BLaER1 treated with 17β-estradiol and CSF1 and Interleukin-3, amounts not matched to agents 10 nM and 100 nM (cell line): ENCODE measurements at regions not wholly inside any gene's neighbourhood (a gene's known extent, or its start where the extent isn't known, plus 50 kb on each side); places are given as distances from the start of the nearest gene placed in this dataset.

Experiments used
- H3K27ac ChIP-seq, 11 experiments: shearing (Covaris generic); formaldehyde crosslinking; 2 replicates each; pipeline ENCODE4 v1.8.1; 2022
- H3K27me3 ChIP-seq, 11 experiments: shearing (Covaris generic); formaldehyde crosslinking; 2 replicates each; pipeline ENCODE4 v1.8.1; 2022
- H3K36me3 ChIP-seq, 11 experiments: shearing (Covaris generic); formaldehyde crosslinking; 2 replicates each; pipeline ENCODE4 v1.8.1; 2022
- H3K4me1 ChIP-seq, 10 experiments: shearing (Covaris generic); formaldehyde crosslinking; 2 replicates each; pipeline ENCODE4 v1.8.1; 2022
- H3K4me2 ChIP-seq, 11 experiments: shearing (Covaris generic); formaldehyde crosslinking; 2 replicates each; pipeline ENCODE4 v1.8.1; 2022
- H3K4me3 ChIP-seq, 10 experiments: shearing (Covaris generic); formaldehyde crosslinking; 2 replicates each; pipeline ENCODE4 v1.8.1; 2022
- H3K9ac ChIP-seq, 11 experiments: shearing (Covaris generic); formaldehyde crosslinking; 2 replicates each; pipeline ENCODE4 v1.8.1; 2022
- H3K9me3 ChIP-seq, 11 experiments: shearing (Covaris generic); formaldehyde crosslinking; replicated peaks in 1 of 11; 2 replicates each; pipeline ENCODE4 v1.8.1; 2022
- H4K20me1 ChIP-seq, 11 experiments: shearing (Covaris generic); formaldehyde crosslinking; 2 replicates each; pipeline ENCODE4 v1.8.1; 2022
- Cebpa-rat ChIP-seq, 11 experiments: shearing (Covaris generic); IDR thresholded peaks; 2 replicates each; pipeline ENCODE4 v1.8.1; 2022

DNA sequence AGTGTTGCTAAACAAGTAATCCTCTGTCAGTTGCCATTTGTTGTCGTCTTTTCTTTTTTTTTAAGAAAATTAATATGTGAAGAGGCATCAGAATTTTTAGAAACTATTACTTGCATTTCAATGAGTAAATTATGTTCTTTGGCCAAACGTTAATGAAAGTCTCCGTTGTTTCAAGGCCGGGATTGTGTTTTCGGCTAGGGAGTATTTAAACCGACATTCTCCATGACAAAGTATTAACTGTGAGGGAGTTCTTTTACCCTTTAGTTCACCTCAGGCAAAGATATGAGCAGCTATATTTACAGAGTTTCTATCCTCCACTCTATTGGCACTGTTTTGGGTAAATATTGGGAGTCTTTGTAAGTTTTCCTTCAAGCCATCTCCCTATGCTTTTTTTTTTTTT lies 668.9 kb downstream of the METTL15 start:
- Histone ChIP-seq H3K27me3 (no peaks in the 10 kb centered on the region), H3K27ac (no peak overlapping the region), H3K36me3 (no peaks in the 10 kb centered on the region), H3K4me3 (no peak overlapping the region), H4K20me1 (no peaks in the 10 kb centered on the region), H3K4me2 (no peak overlapping the region), H3K9me3 (peaks cover 0 to 19% (median 8%) of the 10 kb centered on the region in 11 experiments; a peak in 14 of 22 replicates), H3K9ac (no peak overlapping the region), H3K4me1 (no peaks in the 10 kb centered on the region)
- TF ChIP-seq Cebpa-rat (IDR thresholded peaks at IDR 0.05), result no peak

DNA sequence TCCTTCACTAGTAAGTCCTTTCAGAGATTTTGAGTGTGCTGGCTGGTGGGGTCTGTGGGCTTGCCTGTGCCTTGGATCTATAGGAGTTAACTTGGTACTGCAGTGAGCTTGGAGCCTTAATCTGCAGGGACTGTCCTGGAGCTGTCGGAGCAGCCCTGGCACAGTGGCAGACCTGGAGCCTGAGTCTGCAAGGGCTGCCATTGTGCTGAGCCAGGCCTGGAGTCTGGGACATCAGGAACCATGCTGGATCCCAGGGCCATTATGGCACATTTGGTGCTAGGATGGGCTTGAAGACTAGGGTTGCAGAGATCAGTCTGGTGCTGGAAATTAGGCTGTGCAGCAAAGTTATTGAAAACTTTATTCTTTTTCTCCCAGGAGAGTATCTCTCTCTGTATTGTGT lies 665.4 kb downstream of the METTL15 start:
- no peak overlapping the region for H3K9ac ChIP-seq

DNA sequence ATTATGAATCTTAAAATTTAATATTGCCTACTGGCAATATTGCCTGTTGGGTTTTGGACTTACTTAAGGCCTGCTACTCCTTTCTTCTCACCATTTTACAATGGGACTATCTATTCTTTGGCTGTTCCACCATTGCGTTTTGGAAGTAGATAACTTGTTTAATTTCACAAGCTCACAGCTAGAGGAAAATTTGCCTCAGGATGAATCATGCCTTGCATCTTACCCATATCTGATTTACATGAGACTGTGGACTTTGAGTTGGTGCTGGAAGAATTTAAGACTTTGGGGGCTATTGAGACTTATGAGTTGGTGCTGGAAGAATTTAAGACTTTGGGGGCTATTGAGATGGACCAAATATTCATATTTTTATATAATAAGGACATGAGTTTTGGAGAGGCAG lies 662.6 kb downstream of the METTL15 start:
- Histone ChIP-seq H3K27ac (no peak overlapping the region), H3K9me3 (peaks cover 0 to 16% (median 4%) of the 10 kb centered on the region in 11 experiments; a peak in 8 of 22 replicates), H3K4me2 (no peak overlapping the region), H3K27me3 (no peaks in the 10 kb centered on the region), H3K36me3 (no peaks in the 10 kb centered on the region), H3K4me3 (no peak overlapping the region), H3K4me1 (no peaks in the 10 kb centered on the region), H3K9ac (no peak overlapping the region), H4K20me1 (no peaks in the 10 kb centered on the region)
- no peak for TF ChIP-seq Cebpa-rat (IDR thresholded peaks at IDR 0.05)

More for the DNA sequence above, 665.4 kb downstream of the METTL15 start:
- Histone ChIP-seq H3K9me3 (peaks cover 0 to 16% (median 4%) of the 10 kb centered on the region in 11 experiments; a peak in 8 of 22 replicates), H3K36me3 (no peaks in the 10 kb centered on the region), H3K4me1 (no peaks in the 10 kb centered on the region), H3K4me3 (no peak overlapping the region), H3K4me2 (no peak overlapping the region), H4K20me1 (no peaks in the 10 kb centered on the region), H3K27me3 (no peaks in the 10 kb centered on the region), H3K27ac (no peak overlapping the region)
- TF ChIP-seq Cebpa-rat (IDR thresholded peaks at IDR 0.05), result no peak

DNA sequence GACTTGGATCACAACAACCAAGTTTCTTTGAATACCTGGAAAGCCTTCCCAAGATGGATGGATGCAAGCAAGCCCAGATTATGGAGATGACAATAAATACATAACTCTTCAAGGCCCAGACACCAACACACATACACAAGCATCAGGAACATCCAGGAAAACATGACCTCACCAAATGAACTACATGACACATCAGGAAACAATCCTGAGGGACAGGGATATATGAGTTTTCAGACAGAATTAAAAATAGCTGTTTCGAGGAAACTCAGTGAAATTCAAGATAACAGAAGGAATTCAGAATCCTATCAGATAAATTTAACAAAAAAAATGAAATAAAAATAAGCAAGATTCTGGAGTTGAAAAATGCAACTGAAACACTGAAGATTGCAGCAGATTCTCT lies 659.4 kb downstream of the METTL15 start:
- no peaks in the 10 kb centered on the region for H4K20me1 ChIP-seq
- H3K36me3 ChIP-seq, result no peaks in the 10 kb centered on the region
- H3K4me3 ChIP-seq, result no peak overlapping the region
- no peak for TF ChIP-seq Cebpa-rat (IDR thresholded peaks at IDR 0.05)
- H3K27ac ChIP-seq, result no peak overlapping the region
- no peaks in the 10 kb centered on the region for H3K4me1 ChIP-seq
- no peak overlapping the region for H3K9ac ChIP-seq
- peaks cover 0 to 4% (median 0%) of the 10 kb centered on the region in 11 experiments; a peak in 3 of 22 replicates for H3K9me3 ChIP-seq
- no peak overlapping the region for H3K4me2 ChIP-seq
- H3K27me3 ChIP-seq, result no peaks in the 10 kb centered on the region

DNA sequence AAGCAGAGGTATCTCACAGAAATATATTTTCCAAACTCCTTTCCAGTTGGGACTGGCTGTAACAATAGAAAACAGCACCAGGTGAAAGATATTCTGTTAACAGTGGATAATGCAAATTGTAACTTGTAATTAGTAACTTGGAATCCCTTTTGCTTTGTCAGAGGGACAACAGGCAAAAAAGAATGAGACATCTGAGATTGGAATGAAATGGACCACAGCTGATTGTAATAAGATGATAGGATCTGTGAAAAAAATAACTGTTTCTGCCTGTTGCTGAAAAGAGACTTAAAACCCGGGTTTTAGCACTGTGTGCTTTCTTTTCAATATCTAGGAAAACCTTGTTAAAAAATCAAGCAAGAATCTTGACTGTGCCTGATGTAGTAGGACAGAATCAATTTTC lies 655.7 kb downstream of the METTL15 start:
- no peak overlapping the region for H3K4me3 ChIP-seq
- no peaks in the 10 kb centered on the region for H3K27me3 ChIP-seq
- no peak overlapping the region for H3K4me2 ChIP-seq
- H3K27ac ChIP-seq, result no peak overlapping the region
- H3K4me1 ChIP-seq, result no peaks in the 10 kb centered on the region
- H3K9me3 ChIP-seq, result no peaks in the 10 kb centered on the region
- no peaks in the 10 kb centered on the region for H4K20me1 ChIP-seq
- no peak for TF ChIP-seq Cebpa-rat (IDR thresholded peaks at IDR 0.05)
- H3K9ac ChIP-seq, result no peak overlapping the region
- H3K36me3 ChIP-seq, result no peaks in the 10 kb centered on the region

DNA sequence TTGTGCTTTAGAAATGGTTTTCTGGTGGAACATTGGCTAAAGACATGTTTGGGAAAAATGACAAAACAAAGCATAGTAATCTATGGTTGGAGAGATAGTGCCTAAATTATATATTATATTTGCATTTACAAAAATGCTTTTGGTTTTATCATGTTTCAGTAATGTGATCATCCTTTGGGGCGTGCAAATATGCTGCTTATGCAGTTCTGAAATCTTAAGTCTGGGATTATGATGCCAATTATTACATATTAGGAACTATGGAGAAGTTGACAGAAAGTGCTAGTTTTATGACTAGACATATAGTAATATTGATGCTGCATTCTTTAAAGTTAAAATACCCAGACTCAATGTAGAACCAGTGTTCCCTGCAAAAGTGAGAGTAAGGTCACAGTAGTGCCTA lies 655.0 kb downstream of the METTL15 start:
- H3K27ac ChIP-seq, result no peak overlapping the region

DNA sequence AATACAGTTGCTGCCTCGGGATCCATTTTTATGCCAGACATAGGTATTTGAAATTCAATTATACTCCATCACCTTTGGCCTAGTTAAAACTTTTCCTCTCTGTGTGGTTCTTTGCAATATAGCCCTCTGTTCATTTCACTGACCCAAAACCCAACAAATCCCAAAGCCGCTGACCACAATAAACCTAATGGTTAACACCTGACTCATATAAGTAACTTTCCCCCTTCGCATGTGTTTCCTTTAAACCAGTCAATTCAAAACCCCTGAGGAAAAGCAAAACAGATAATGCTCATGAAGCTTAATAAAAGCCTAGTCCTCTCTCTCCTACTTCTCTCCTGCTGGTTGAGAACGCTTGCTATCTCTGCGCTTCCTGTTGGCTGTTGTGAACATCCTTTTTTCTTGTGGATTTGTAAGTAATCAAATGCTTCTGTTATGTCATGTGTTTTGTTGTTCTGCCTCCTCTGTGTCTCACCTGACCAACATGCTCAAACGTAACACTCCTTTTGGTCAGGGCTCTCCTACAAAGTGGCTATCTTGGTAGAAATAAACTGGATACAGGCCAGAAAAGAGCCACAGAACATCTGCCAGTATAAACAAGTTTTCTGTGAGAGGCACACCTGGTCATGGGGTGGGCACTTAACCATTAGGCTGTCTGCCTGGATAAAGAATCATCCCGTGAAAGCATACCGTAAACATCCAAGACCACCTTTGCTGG lies 652.6 kb downstream of the METTL15 start:
- no peak overlapping the region for H3K27ac ChIP-seq
- no peak for TF ChIP-seq Cebpa-rat (IDR thresholded peaks at IDR 0.05)
- H3K36me3 ChIP-seq, result no peaks in the 10 kb centered on the region
- H4K20me1 ChIP-seq, result no peaks in the 10 kb centered on the region
- H3K4me2 ChIP-seq, result no peak overlapping the region
- H3K9me3 ChIP-seq, result no peaks in the 10 kb centered on the region
- H3K9ac ChIP-seq, result no peak overlapping the region
- no peaks in the 10 kb centered on the region for H3K27me3 ChIP-seq
- no peak overlapping the region for H3K4me3 ChIP-seq
- no peaks in the 10 kb centered on the region for H3K4me1 ChIP-seq

More for the DNA sequence above, 655.0 kb downstream of the METTL15 start:
- Histone ChIP-seq H3K36me3 (no peaks in the 10 kb centered on the region), H3K4me2 (no peak overlapping the region), H4K20me1 (no peaks in the 10 kb centered on the region), H3K4me1 (no peaks in the 10 kb centered on the region), H3K27me3 (no peaks in the 10 kb centered on the region), H3K9ac (no peak overlapping the region), H3K4me3 (no peak overlapping the region), H3K9me3 (no peaks in the 10 kb centered on the region)
- TF ChIP-seq Cebpa-rat (IDR thresholded peaks at IDR 0.05), result no peak

DNA sequence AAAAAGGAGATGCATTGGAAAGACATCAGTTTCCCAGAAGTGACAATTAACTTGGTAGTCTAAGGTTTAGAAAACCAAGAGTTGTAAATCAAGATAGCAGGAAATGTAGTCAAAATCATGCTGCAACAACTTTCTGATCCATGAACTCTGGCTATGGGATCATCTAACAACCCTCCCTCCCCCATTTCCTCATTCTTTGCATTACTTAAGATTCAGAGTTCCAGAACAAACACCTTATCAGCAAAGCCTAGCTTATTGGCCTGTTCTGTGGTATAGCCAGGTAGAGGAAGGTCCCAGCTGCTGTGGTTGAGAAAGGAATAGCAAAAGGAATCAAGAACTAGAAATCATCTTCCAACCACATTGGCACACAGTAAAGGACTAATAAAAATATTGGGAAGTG lies 651.1 kb downstream of the METTL15 start:
- Histone ChIP-seq H4K20me1 (no peaks in the 10 kb centered on the region), H3K4me1 (no peaks in the 10 kb centered on the region), H3K4me3 (no peak overlapping the region), H3K9ac (no peak overlapping the region), H3K27me3 (no peaks in the 10 kb centered on the region), H3K4me2 (no peak overlapping the region), H3K36me3 (no peaks in the 10 kb centered on the region), H3K9me3 (no peaks in the 10 kb centered on the region), H3K27ac (no peak overlapping the region)
- no peak for TF ChIP-seq Cebpa-rat (IDR thresholded peaks at IDR 0.05)

DNA sequence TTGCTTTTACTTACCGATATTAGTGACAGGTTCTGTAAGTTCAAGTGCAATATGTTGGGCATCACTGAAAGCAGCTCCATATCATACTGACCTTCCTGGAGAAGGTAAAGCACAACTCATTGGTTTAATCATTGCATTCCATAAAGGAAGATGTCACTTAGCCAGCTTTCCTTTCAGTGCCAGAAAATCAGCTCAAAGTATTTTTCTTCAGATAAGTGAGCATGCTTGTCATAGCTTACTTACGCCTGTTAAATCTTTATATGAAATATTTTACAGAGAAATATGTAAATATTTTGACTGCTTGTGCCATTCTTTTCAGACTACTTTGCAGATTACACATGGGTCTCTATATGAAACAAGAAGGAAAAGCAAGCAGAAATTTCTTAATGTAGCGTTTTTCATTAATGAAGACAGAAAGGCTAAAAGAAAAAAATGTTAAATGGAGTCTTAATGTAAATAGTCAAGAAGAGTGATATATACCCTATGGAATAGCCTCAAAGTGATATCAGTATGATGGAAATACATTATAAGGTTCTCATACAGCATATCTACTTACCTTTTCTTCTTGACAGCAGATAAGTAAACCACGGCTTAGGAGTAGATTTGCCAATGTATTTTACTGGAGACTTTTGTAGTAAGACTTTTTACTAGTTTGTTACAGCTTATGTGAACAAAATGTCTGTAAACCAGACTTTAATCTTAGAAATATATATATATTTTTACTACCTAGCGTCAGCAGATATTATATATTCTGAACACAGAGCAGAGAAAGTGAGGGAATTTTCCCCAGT lies 649.7 kb downstream of the METTL15 start:
- Histone ChIP-seq H3K27ac (no peak overlapping the region), H3K36me3 (no peaks in the 10 kb centered on the region), H4K20me1 (no peaks in the 10 kb centered on the region), H3K9ac (no peak overlapping the region), H3K4me1 (no peaks in the 10 kb centered on the region), H3K27me3 (no peaks in the 10 kb centered on the region), H3K4me3 (no peak overlapping the region), H3K4me2 (no peak overlapping the region), H3K9me3 (no peaks in the 10 kb centered on the region)
- TF ChIP-seq Cebpa-rat (IDR thresholded peaks at IDR 0.05), result no peak

DNA sequence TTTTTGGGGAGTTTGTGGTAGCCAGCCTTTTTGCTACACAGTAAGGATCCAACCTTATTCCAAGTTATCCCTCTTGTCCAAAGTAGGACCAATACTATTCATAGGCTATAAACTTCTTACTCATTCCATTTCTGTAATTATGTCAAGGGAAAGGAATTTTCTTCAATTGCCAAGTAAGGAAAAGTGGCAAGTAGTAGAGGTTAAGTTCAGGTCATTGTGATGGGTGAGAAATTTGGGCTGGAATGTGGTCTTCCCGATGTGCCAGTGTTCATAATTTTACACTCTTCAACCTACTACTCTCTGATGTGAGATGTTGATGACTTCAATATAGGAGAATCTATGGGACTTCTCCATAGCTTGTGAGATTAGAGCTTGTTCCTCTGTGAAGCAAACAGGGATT lies 648.8 kb downstream of the METTL15 start:
- Histone ChIP-seq H3K9me3 (no peaks in the 10 kb centered on the region), H3K4me2 (no peak overlapping the region), H3K27ac (no peak overlapping the region), H3K27me3 (no peaks in the 10 kb centered on the region), H3K36me3 (no peaks in the 10 kb centered on the region), H3K4me1 (no peaks in the 10 kb centered on the region), H3K4me3 (no peak overlapping the region), H3K9ac (no peak overlapping the region), H4K20me1 (no peaks in the 10 kb centered on the region)
- TF ChIP-seq Cebpa-rat (IDR thresholded peaks at IDR 0.05), result no peak
